Epithelial cell of esophagus (primary cell): ENCODE measurements at regions not wholly inside any gene's neighbourhood (a gene's known extent, or its start where the extent isn't known, plus 50 kb on each side); places are given as distances from the start of the nearest gene placed in this dataset.

Experiments used
- DNase-seq: peaks from one replicate; pipeline ENCODE4 v3.0.0; 2010; ENCODE audit warnings: low read depth
- H3K4me3 ChIP-seq: 2 replicates; pipeline ENCODE4 v1.5.1; 2011; ENCODE audit warnings: mild to moderate bottlenecking, low read length, control low read depth
- TF ChIP-seq, protein P1 (sequence below): IDR thresholded peaks from 2 replicates; pipeline ENCODE4 v1.5.1; 2011; ENCODE audit warnings: low read depth, mild to moderate bottlenecking, low read length, control low read depth, inconsistent platforms; ENCODE audit not compliant: insufficient read depth; ENCODE audit errors: missing control alignments

DNA sequence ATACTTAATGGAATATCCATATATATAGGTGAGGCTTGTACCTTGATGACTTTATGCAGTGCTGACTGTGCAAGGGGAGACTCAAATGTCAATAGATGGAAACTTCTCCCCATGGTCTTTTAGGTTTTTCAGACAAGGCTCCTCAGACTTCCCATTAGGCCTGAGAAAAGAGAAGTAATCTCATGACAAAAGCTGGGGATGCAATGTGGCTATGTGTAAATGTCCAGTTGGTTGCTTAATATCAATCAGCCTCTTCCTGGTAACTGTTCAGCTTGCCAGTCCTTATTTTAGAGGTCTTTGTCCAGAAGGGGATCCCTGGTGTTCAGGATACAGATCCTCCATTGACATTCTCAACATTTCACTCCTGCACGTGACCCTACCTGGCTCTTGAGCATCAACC lies 621.1 kb upstream of the CDH18 start:
- TF ChIP-seq, protein P1, sequence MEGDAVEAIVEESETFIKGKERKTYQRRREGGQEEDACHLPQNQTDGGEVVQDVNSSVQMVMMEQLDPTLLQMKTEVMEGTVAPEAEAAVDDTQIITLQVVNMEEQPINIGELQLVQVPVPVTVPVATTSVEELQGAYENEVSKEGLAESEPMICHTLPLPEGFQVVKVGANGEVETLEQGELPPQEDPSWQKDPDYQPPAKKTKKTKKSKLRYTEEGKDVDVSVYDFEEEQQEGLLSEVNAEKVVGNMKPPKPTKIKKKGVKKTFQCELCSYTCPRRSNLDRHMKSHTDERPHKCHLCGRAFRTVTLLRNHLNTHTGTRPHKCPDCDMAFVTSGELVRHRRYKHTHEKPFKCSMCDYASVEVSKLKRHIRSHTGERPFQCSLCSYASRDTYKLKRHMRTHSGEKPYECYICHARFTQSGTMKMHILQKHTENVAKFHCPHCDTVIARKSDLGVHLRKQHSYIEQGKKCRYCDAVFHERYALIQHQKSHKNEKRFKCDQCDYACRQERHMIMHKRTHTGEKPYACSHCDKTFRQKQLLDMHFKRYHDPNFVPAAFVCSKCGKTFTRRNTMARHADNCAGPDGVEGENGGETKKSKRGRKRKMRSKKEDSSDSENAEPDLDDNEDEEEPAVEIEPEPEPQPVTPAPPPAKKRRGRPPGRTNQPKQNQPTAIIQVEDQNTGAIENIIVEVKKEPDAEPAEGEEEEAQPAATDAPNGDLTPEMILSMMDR, result no peak
- H3K4me3 ChIP-seq, result no peak overlapping the region
- DNase-seq, result no peak

- TF ChIP-seq, protein P1, result no peak
- DNase-seq, result no peak
- H3K4me3 ChIP-seq, result no peak overlapping the region
These were observed 620.6 kb upstream of the CDH18 start for GRCh38 chr5:20608567-20608966.

DNA sequence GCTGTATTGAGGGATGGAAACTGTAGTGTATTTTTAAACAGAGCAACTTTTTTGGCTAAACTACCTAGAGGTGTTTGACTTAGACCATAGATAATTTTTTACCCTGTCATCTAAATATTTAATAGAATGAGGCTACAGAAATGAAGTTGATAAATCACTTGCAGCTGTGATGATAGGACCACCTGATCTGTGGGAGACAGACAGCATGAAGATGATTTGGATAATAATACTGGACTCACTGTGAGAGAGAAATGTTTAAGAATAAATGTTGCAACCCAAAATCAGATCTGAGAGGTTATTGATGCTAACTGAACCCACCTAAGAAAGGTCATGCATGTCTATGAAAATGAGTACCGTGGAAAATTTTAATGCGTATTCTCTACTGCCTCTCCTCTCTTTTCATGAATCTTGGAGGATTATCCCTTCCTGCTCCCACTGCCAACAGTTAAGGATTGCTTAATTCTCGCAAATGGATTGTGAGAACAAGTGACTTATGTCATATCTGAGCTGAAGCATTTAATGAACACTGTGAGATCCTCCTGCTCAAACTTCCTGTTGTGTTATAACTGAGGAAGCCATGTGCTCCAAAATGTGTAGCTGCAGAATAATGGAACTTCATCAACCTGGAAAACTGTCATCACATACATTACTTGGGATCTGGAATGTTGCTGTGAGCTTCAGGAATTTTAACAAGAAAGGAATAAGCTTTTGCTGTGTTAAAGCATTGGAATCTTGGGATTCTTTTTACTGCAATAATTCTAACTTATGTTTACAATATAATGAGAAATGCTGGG lies 617.9 kb upstream of the CDH18 start:
- TF ChIP-seq, protein P1, result no peak
- peak; percentile 2 for DNase-seq
- no peak overlapping the region for H3K4me3 ChIP-seq

DNA sequence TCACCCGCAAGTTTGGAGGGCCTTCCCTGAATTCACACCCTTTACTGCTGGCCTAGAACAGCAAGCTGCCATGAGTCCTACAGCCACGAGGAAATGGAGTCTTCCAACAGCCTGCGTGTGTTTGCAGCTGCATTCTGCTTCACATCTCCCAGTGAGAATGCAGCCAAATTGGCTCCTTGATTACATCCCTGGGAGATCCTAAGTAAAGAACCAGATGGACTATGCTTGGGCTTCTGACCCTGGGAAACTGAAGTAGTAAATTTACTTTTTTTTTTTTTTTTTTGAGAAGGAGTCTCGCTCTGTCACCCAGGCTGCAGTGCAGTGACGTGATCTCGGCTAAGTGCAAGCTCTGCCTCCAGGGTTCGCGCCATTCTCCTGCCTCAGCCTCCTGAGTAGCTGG lies 617.0 kb upstream of the CDH18 start:
- TF ChIP-seq, protein P1, result no peak
- no peak overlapping the region for H3K4me3 ChIP-seq
- no peak for DNase-seq

DNA sequence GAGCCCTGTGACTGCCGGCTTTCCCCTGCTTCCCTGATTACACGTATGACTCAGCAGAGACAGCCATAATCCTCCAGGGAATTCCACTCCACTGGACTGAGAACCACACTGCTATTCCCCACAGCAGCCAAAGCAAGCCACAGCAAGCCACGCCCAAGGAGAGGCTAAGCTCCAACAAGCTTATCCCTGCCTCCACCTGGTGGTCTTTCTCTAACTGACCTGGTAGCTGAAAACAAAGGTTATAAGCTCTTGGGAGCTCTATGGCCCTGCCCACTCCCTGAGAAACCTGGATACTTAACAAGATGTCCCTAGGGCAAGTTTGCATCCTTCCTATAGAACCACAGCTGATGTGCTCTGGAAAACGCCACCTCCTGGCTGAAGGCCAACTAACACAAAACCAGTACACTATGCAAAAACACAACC lies 613.7 kb upstream of the CDH18 start:
- TF ChIP-seq, protein P1, result no peak
- no peak overlapping the region for H3K4me3 ChIP-seq
- peak; percentile 42 for DNase-seq

DNA sequence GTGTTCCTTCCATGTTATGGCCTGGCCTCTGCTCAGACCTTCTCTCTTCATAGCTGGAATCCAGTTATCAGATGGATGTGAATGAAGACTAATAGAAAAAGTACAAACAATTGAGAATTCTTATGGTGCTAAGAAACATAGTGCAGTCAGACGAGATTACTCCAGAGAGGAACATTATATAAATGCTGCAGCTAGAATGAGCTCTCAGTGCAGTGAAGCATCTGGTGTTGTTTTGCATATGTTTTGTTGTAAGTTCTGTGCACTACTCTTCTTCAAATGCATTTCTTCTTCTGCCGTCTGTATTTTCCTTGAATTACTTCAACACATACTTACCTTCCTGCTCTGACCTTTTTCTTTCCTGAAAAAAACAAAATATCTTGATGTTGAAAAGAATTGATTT lies 602.4 kb upstream of the CDH18 start:
- TF ChIP-seq, protein P1, result no peak

GRCh38 chr5:20575571-20575970 lies 587.6 kb upstream of the CDH18 start:
- TF ChIP-seq, protein P1, result no peak
- H3K4me3 ChIP-seq, result no peak overlapping the region

More for the DNA sequence above, 602.4 kb upstream of the CDH18 start:
- H3K4me3 ChIP-seq, result no peak overlapping the region
- DNase-seq, result no peak

More at GRCh38 chr5:20575571-20575970, 587.6 kb upstream of the CDH18 start:
- peak; percentile 5 for DNase-seq
